ENCODE measurements at regions not wholly inside any gene's neighbourhood (a gene's known extent, or its start where the extent isn't known, plus 50 kb on each side); places are given as distances from the start of the nearest gene placed in this dataset.

- no peak for DNase-seq (ENCODE audit: low spot score)
Observed at GRCh38 chr9:20291201-20291600, 331.1 kb downstream of the MLLT3 start.

- no peak for DNase-seq (ENCODE audit: low spot score)
Observed at GRCh38 chr9:20290257-20290656, 332.0 kb downstream of the MLLT3 start.

GRCh38 chr9:20289423-20290010 is 332.8 kb downstream of the MLLT3 start:
- no peak for DNase-seq (ENCODE audit: low spot score)

GRCh38 chr9:20286969-20287368 is 335.3 kb downstream of the MLLT3 start:
- DNase-seq (ENCODE audit: low spot score): no peak

- DNase-seq (ENCODE audit: low spot score): no peak
Observed at GRCh38 chr9:20286154-20286700, 336.1 kb downstream of the MLLT3 start.

GRCh38 chr9:20284601-20285289 is 337.6 kb downstream of the MLLT3 start:
- DNase-seq (ENCODE audit: low spot score): no peak

GRCh38 chr9:20280330-20280729 is 342.0 kb downstream of the MLLT3 start:
- no peak for DNase-seq (ENCODE audit: low spot score)

GRCh38 chr9:20276762-20277161 is 345.5 kb downstream of the MLLT3 start:
- no peak for DNase-seq (ENCODE audit: low spot score)

- no peak for DNase-seq (ENCODE audit: low spot score)
Observed at GRCh38 chr9:20271723-20272122, 350.6 kb downstream of the MLLT3 start.

GRCh38 chr9:20271096-20271495 is 351.2 kb downstream of the MLLT3 start:
- DNase-seq (ENCODE audit: low spot score): no peak

GRCh38 chr9:20270161-20270560 is 352.1 kb downstream of the MLLT3 start:
- no peak for DNase-seq (ENCODE audit: low spot score)

GRCh38 chr9:20269620-20270019 is 352.7 kb downstream of the MLLT3 start:
- no peak for DNase-seq (ENCODE audit: low spot score)

- DNase-seq (ENCODE audit: low spot score): no peak
Observed at GRCh38 chr9:20264896-20265295, 357.4 kb downstream of the MLLT3 start.

GRCh38 chr9:20262611-20263010 is 359.7 kb downstream of the MLLT3 start:
- DNase-seq (ENCODE audit: low spot score): no peak

- DNase-seq (ENCODE audit: low spot score): no peak
Observed at GRCh38 chr9:20256284-20256948, 365.9 kb downstream of the MLLT3 start.

GRCh38 chr9:20255052-20255451 is 367.2 kb downstream of the MLLT3 start:
- DNase-seq (ENCODE audit: low spot score): no peak

- no peak for DNase-seq (ENCODE audit: low spot score)
Observed at GRCh38 chr9:20253635-20254034, 368.7 kb downstream of the MLLT3 start.

GRCh38 chr9:20252778-20253177 is 369.5 kb downstream of the MLLT3 start:
- no peak for DNase-seq (ENCODE audit: low spot score)

GRCh38 chr9:20250791-20251190 is 371.5 kb downstream of the MLLT3 start:
- no peak for DNase-seq (ENCODE audit: low spot score)

- no peak for DNase-seq (ENCODE audit: low spot score)
Observed at GRCh38 chr9:20244271-20244670, 378.0 kb downstream of the MLLT3 start.

- no peak for DNase-seq (ENCODE audit: low spot score)
Observed at GRCh38 chr9:20243841-20244240, 378.5 kb downstream of the MLLT3 start.

GRCh38 chr9:20242510-20243189 is 379.6 kb downstream of the MLLT3 start:
- DNase-seq (ENCODE audit: low spot score): no peak

GRCh38 chr9:20240498-20240897 is 381.8 kb downstream of the MLLT3 start:
- DNase-seq (ENCODE audit: low spot score): no peak
